Lower lobe of right lung (tissue), 2 donors: ENCODE measurements at regions not wholly inside any gene's neighbourhood (a gene's known extent, or its start where the extent isn't known, plus 50 kb on each side); places are given as distances from the start of the nearest gene placed in this dataset.

Experiments used
- ATAC-seq, 2 donors: fragments of 200-7000 bp; cut with Tn5 transposase; one replicate each; pipeline ENCODE4 v1.9.1; 2020 to 2022; ENCODE audit warnings: mild to moderate bottlenecking in 2 of 2, moderate library complexity in 2 of 2
- DNase-seq: peaks from one replicate; pipeline ENCODE4 v3.0.0-alpha.2; 2020
- H3K27ac ChIP-seq: fragments of 200-600 bp; one replicate; pipeline ENCODE4 v1.8.0; 2022
- H3K27me3 ChIP-seq: fragments of 200-600 bp; one replicate; pipeline ENCODE4 v1.8.0; 2022; ENCODE audit warnings: low read depth
- H3K36me3 ChIP-seq: fragments of 200-600 bp; one replicate; pipeline ENCODE4 v1.8.0; 2022; ENCODE audit warnings: mild to moderate bottlenecking
- H3K4me1 ChIP-seq: fragments of 200-600 bp; one replicate; pipeline ENCODE4 v1.8.0; 2022
- H3K4me3 ChIP-seq: fragments of 200-600 bp; one replicate; pipeline ENCODE4 v1.8.0; 2022; ENCODE audit warnings: mild to moderate bottlenecking
- H3K9me3 ChIP-seq: fragments of 200-600 bp; one replicate; pipeline ENCODE4 v1.8.0; 2022
- intact Hi-C: fragments of 100-400 bp; cut with DNase I; formaldehyde crosslinking; loops from one replicate; pipeline ENCODE4 v1.11.0; 2022
- TF ChIP-seq, protein P1 (sequence below): fragments of 200-600 bp; IDR thresholded peaks from one replicate; pipeline ENCODE4 v1.8.0; 2022; ENCODE audit warnings: antibody characterized with exemption, mild to moderate bottlenecking
- donor health status: DM: no; HTN: yes; CAD: no; lungs with severe emphysema.

DNA sequence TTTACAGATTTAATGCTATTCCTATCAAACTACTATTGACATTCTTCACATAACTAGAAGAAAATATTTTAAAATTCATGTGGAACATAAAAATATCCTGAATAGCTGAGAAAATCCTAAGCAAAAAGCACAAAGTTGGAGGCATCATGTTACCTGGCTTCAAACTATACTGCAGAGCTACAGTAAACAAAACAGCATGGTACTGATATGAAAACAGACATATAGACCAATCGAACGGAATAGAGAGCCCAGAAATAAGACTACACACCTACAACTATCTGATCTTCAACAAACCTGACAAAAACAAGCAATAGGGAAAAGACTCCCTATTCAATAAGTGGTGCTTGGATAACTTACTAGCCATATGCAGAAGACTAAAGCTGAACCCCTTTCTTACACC lies 273.4 kb upstream of the GRIA3 start:
- no peaks in the 10 kb centered on the region for H3K27me3 ChIP-seq
- H3K27ac ChIP-seq, result no peak overlapping the region
- TF ChIP-seq, protein P1, sequence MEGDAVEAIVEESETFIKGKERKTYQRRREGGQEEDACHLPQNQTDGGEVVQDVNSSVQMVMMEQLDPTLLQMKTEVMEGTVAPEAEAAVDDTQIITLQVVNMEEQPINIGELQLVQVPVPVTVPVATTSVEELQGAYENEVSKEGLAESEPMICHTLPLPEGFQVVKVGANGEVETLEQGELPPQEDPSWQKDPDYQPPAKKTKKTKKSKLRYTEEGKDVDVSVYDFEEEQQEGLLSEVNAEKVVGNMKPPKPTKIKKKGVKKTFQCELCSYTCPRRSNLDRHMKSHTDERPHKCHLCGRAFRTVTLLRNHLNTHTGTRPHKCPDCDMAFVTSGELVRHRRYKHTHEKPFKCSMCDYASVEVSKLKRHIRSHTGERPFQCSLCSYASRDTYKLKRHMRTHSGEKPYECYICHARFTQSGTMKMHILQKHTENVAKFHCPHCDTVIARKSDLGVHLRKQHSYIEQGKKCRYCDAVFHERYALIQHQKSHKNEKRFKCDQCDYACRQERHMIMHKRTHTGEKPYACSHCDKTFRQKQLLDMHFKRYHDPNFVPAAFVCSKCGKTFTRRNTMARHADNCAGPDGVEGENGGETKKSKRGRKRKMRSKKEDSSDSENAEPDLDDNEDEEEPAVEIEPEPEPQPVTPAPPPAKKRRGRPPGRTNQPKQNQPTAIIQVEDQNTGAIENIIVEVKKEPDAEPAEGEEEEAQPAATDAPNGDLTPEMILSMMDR, result no peak
- no peak for ATAC-seq
- intact Hi-C loops, result no loop called here
- H3K9me3 ChIP-seq, result no peaks in the 10 kb centered on the region
- H3K4me1 ChIP-seq, result no peaks in the 10 kb centered on the region
- DNase-seq, result no peak
- no peaks in the 10 kb centered on the region for H3K36me3 ChIP-seq
- H3K4me3 ChIP-seq, result no peak overlapping the region

GRCh38 chrX:122913134-122913533 lies 270.9 kb upstream of the GRIA3 start:
- Histone ChIP-seq H3K4me1 (no peaks in the 10 kb centered on the region), H3K36me3 (no peaks in the 10 kb centered on the region), H3K27ac (no peak overlapping the region), H3K9me3 (no peaks in the 10 kb centered on the region), H3K27me3 (no peaks in the 10 kb centered on the region), H3K4me3 (no peak overlapping the region)
- ATAC-seq, result no peak
- TF ChIP-seq, protein P1, result no peak
- intact Hi-C loops, result no loop called here
- DNase-seq, result no peak

- Histone ChIP-seq H3K4me3 (no peak overlapping the region), H3K27ac (no peak overlapping the region), H3K36me3 (no peaks in the 10 kb centered on the region), H3K27me3 (no peaks in the 10 kb centered on the region), H3K4me1 (no peaks in the 10 kb centered on the region), H3K9me3 (no peaks in the 10 kb centered on the region)
- TF ChIP-seq, protein P1, result no peak
- intact Hi-C loops, result no loop called here
- DNase-seq, result no peak
- ATAC-seq, result no peak
These were observed 270.3 kb upstream of the GRIA3 start for GRCh38 chrX:122913764-122914163.

- no peak for ATAC-seq
- Histone ChIP-seq H3K9me3 (no peaks in the 10 kb centered on the region), H3K27ac (no peak overlapping the region), H3K4me1 (no peaks in the 10 kb centered on the region), H3K4me3 (no peak overlapping the region), H3K36me3 (no peaks in the 10 kb centered on the region), H3K27me3 (no peaks in the 10 kb centered on the region)
- DNase-seq, result no peak
- intact Hi-C loops, result no loop called here
- TF ChIP-seq, protein P1, result no peak
These were observed 269.8 kb upstream of the GRIA3 start for GRCh38 chrX:122914256-122914655.

- Histone ChIP-seq H3K9me3 (no peaks in the 10 kb centered on the region), H3K27me3 (no peaks in the 10 kb centered on the region), H3K27ac (no peak overlapping the region), H3K4me3 (no peak overlapping the region), H3K4me1 (no peaks in the 10 kb centered on the region), H3K36me3 (no peaks in the 10 kb centered on the region)
- TF ChIP-seq, protein P1, result no peak
- DNase-seq (no peak), ATAC-seq (no peak)
- intact Hi-C loops, result no loop called here
These were observed 249.9 kb upstream of the GRIA3 start for GRCh38 chrX:122934131-122934530.

DNA sequence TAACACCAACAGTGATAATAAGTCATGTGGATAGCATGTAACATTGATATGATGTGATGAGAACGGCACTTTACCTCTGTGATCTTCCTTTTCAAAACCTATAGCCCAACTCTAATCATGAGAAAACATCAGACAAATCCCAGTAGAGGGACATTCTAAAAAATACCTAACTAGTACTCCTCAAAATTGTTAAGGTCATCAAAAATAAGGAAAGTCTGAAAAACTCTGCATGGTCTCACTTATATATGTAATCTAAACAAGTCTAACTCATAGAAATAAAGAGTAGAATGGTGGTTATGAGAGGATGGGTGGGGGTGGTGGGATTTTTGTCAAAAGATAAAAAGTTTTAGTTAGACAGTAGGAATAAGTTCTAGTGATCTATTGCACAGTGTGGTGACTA lies 243.9 kb upstream of the GRIA3 start:
- intact Hi-C loops, result no loop called here
- Histone ChIP-seq H3K9me3 (no peaks in the 10 kb centered on the region), H3K27me3 (no peaks in the 10 kb centered on the region), H3K4me3 (no peak overlapping the region), H3K36me3 (no peaks in the 10 kb centered on the region), H3K4me1 (no peaks in the 10 kb centered on the region), H3K27ac (no peak overlapping the region)
- DNase-seq, result no peak
- ATAC-seq, result no peak
- TF ChIP-seq, protein P1, result no peak
